CD4-positive, alpha-beta T cell treated with Interleukin-6 for 4 hours (primary cell): ENCODE measurements at regions not wholly inside any gene's neighbourhood (a gene's known extent, or its start where the extent isn't known, plus 50 kb on each side); places are given as distances from the start of the nearest gene placed in this dataset.

Source experiments
- DNase-seq: peaks from one replicate; pipeline ENCODE4 v3.0.0-alpha.2; 2020; ENCODE audit warnings: mixed read lengths

DNA sequence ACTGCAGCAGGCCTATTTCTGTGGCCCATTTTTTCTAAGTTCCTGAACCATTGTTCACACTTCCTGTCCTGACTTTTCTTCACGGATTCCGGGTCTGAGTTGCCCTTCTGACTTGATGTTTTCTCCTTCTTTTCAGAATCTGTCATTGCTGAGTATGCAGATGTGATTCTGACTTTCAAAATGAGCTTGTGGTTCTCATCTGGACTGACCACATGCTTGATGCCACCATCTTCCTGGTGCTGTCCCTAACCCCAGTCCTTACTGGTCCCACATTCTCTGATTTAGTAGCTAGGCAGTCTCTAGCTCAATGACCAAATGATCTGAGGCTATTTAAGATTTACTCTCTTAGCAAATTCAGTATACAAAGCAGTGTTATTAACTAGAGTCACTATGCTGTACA lies 822.3 kb upstream of the TENM3 start:
- no peak for DNase-seq

- DNase-seq = no peak
Observed at GRCh38 chr4:181424362-181425016, 818.7 kb upstream of the TENM3 start.

DNA sequence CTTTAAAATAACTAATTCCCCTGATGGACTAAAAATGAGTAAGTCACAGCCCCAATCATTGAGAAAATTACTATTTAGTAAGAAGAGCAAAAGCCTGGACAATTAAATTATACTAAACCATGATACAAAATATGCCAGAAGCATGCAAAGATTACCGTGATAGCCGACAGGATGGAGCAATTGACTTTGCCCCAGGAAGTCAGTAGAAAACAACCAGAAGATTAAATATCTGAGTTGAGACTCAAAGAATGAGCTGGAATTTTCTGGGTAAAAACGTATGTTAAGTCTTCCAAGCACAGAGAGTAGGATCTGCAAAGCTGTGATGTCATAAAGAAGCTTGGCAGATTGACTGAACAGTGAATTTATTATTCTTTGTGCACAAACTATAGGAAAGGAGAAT lies 816.1 kb upstream of the TENM3 start:
- DNase-seq = no peak

DNA sequence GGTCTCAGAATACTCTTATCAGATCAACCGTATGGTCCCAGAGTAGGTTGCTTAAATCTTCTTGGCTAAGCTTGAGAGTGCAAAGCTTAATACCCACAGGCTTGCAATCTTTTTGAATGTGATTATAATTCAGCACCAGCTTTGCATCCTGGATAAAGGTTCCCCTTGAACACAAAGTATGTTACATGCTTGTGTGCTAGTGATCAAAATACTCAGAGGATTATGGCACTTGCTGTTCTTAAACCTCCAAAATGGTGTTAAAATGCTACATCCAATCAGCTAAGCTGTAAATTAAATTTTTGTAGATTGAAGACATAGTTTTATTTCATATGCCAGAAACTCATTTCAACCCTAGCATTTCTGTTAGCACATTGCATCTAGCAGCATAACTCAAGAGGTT lies 812.2 kb upstream of the TENM3 start:
- no peak for DNase-seq

DNA sequence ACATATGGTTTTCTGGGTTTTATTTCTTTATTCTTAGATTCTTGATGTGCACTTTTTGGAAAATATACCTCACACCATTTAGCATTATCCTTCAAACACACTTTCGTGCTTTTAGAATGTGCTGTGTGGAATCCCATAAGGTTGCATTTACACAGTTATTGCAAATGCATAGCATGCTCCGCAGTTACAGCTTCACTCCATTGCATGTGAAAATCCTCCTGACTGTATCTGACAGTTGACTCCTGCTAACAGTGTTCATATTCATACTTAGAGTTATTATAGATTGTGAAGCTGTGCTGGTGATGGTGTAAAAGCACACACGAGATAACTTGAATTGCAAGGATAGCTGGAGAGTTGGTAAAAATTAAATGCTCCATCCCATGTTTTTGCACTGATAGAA lies 811.5 kb upstream of the TENM3 start:
- no peak for DNase-seq

DNA sequence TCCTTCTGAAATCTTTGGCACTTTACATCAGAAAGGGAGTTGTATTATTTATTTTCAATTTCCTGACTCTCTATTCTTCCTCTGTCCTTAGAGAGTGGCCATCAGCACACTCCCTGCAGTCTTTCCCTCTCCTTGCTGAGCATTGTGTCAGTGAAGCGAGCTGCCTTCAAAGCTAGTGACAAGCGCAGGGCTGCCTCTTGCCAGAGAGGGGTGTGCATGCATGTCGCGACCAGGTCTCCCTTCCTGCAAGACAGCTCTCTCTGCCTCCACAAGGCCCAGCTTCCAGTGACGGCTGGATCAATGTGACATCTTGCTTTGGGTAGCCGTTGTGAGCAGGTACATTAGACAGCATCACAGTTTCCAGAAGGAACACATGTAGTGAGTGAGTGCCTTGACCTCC lies 810.9 kb upstream of the TENM3 start:
- no peak for DNase-seq

GRCh38 chr4:181437895-181438294 lies 805.3 kb upstream of the TENM3 start:
- no peak for DNase-seq

DNA sequence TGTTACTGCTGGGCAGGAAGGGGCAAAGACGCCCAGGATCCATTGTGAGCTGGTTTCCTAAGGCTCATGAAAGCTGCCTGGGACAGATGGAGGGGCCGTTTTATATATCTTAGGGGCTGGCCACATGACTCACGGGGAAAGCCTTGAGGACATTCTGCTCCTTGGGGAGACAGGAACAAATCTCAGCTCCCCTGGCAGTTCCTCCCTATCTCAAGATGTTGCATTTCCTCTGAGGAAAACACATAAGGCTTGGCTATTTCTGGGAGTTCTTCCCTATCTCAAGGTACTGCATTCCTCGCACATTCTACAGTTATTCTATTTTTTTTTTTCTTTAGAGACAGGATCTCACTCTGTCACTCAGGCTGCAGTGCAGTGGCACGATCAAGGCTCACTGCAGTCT lies 804.6 kb upstream of the TENM3 start:
- no peak for DNase-seq

GRCh38 chr4:181443021-181443420 lies 800.2 kb upstream of the TENM3 start:
- no peak for DNase-seq

- no peak for DNase-seq
Observed at GRCh38 chr4:181465826-181466225, 777.4 kb upstream of the TENM3 start.

GRCh38 chr4:181468451-181468850 lies 774.8 kb upstream of the TENM3 start:
- DNase-seq = no peak

- DNase-seq = no peak
Observed at GRCh38 chr4:181470306-181470705, 772.9 kb upstream of the TENM3 start.

- DNase-seq = no peak
Observed at GRCh38 chr4:181475359-181475758, 767.8 kb upstream of the TENM3 start.

DNA sequence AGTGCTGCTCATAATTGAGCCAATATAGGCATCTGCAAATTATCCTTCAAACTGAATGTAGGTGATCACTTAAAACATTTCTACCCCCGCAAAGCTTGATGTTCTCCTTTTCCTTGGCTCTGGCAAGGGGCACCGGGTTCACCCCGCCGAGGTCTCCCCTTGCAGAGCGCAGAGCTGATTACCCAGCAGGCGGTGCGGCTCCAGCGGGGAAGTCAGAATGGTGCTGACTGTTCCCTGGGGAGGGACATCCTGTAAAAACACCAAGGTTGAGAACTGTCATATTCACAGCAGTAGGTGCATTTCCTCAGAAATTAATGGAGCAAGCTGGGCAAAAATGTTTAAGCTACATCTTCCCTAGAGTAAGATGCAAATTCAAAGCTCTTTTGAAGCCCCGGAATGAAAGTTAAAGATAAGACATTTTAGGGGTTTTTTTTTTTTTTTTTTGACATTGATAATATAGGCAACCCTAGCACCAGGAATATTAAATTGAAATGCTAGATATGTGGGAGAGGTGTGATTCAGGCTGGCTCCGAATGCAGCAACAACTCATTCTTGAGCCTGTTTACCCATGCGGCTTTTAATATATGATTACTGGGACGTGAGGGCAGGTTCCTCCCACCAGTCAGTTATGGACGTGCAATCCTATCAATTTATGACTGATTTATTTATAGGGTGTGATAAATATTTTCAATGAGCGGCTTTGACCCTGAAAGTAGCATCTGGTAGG lies 767.3 kb upstream of the TENM3 start:
- no peak for DNase-seq

DNA sequence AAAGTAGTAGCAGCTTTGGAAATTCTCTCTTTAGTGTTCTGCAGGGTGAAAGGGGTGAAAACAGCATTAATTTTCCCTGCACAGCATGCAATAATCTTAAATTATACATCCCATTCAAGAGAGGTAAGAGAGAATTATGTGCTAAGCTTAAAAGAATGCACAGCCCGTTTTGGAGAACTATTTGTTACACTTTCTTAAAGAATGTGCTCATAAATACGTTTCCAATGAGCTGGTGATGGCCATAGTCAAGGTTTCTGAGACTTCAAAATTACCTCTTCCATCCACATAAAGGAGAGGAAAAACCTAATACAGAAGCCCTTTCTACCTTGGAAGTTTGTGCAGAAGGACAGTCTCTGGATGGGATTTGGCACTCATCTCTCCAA lies 766.7 kb upstream of the TENM3 start:
- no peak for DNase-seq

DNA sequence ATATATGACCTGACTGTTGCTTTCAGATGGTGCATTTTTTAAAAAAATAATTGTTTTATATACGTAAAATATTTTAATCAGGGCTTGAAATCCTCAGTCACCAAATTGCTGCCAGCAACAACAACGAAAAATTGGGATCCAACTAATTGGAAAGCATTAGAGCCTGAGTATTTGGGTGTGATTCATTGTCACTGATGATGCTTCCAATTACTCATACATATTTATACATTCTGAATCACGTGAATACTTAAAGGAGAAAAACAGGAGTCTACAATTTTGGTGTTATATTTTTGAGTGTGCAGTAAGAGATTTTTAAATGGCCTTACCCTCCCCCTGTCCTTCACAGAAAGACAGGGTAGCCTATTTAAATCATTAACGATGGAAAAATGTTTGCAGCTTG lies 765.6 kb upstream of the TENM3 start:
- no peak for DNase-seq

DNA sequence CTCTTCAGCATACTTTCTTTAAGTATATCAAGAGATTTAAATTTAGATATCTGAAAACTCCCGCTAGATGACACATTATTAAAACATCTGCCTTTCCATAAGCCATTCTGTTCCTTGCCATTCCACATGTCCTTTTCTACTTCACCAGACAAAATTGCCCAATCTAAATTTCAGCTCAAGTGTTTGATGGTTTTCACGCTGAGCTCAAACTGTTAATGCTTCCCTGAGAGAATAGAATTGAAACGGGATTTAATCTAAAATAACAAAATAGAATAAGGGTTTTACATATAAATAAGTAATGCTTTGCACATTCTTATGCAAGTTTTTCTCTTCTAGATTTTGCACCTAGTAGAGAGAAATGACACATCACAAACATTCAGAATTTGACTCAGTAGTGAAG lies 764.5 kb upstream of the TENM3 start:
- DNase-seq = no peak

DNA sequence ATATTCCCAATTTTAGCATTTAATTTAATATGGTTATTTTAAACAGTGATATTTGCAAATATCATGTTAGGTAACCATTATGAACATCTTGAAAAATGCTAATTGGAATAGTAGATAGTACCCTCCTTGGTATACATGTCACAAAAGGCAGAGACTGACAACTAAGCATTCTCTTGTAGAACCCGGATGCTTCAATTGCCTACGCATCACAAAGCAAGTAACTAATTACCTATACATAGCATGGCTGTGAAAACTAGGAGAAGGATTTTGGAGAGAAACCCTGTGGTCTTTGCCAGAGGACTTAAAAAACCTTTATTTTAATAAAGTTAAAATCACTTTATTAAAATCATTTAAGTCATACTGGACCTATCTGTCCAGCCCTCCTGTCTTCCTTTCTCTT lies 764.1 kb upstream of the TENM3 start:
- DNase-seq = no peak

- no peak for DNase-seq
Observed at GRCh38 chr4:181484396-181484795, 758.8 kb upstream of the TENM3 start.

DNA sequence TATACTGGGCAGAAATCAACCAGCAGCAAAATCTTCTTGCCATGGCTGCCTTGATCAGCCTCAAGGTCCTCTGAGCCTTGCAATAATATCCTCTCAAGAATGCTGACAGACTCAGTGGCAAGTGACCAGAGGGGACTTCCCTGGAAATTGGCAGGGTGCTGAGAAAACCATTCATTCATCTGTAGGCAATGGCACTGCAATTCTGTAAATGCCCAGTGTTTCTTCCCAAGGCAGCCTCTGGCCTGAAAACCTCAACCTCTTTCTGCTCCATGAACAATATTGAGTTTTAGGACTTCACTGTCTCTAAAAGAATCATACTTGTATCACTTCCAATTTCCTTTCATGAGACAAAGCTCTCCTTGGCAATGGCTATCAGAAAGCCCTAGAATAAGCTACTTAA lies 754.3 kb upstream of the TENM3 start:
- DNase-seq = no peak

DNA sequence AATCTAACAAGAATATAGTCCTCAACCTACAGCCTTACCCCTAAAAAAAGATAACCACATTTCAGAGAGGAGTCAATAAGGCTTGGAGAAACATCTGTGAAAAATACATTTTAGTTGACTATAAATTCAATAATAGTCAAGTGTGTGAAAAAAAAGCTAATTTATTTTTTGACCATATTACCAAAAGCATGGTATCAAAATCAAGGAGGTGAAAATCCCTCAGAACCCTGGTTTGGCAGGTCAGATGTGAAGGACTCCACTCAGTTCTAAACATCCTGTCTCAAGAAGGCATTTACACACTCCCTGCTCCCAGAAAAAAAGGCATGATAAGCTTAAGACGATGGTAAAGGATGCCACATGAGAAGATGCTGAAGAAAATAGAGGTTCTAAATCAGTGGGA lies 745.1 kb upstream of the TENM3 start:
- no peak for DNase-seq

- no peak for DNase-seq
Observed at GRCh38 chr4:181502611-181503010, 740.6 kb upstream of the TENM3 start.

DNA sequence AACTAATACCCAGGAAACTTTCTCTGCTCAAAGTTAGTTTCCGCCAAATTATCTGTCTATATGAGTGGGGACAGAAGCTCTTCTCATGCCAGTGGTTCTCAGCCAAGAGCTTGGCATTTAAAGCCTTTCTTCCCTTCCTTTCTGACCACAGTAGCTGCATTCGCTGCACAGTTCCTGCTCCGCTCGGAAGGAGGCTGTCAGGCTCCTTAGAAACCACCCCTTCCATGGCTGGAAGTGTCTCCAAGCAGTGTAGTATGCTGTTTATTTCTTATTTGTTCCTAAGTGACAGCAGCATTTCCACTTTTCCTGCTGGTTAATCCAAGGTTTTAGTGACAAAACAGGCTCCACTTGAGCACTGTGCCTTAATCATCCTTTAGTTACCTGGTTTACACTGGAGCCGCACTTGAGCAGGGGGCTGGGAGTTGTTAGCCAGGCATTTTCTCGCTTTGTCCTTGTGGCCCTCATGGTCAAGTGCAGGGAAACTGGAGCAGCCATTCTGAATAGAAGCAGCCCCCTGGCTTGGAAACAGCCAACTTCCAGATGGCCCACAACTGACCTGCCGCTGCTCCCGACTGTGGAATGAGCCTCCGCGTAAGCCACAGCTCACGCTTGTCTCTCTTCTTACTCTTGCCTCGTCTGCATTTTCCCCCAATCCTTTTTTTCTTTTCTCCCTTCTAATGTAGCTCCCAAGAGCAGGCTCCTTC lies 739.4 kb upstream of the TENM3 start:
- no peak for DNase-seq

DNA sequence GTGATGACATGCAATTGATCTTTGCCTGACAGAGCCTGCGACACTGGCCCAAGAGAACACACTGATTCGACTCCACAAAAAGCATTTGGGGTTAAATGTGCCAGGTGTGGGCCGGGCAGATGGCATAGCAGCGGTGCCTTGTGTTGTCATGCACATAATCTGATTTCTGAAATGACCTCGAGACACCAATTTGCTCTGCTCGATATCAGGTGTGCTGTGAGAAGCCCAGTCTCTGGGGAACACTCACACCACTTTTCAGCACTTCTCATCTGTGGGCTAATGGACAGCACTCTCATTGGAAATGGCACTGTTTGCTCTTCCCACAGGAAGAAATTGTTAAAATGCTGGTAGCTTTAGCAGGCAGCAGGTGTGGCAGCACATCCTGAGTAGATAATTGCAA lies 738.3 kb upstream of the TENM3 start:
- no peak for DNase-seq
